Stimulated activated naive CD8-positive, alpha-beta T cell treated with anti-CD3 and anti-CD28 coated beads, Interleukin-15, Interleukin-2, amounts not matched to agents 100 ng/mL and 50 ng/mL, for 24 hours (primary cell): ENCODE measurements at regions not wholly inside any gene's neighbourhood (a gene's known extent, or its start where the extent isn't known, plus 50 kb on each side); places are given as distances from the start of the nearest gene placed in this dataset.
"Not testable (repeated sequence)": the region's sequence is repeated elsewhere in the genome, so short reads cannot be mapped to it uniquely, and the experiment has no call there.

Experiments
- H3K27ac Mint-ChIP-seq: one replicate; pipeline ENCODE4 v1.8.0; 2021; ENCODE audit warnings: mild to moderate bottlenecking, mixed read lengths
- H3K27me3 Mint-ChIP-seq: one replicate; pipeline ENCODE4 v1.8.0; 2021; ENCODE audit warnings: mixed read lengths
- H3K36me3 Mint-ChIP-seq: one replicate; pipeline ENCODE4 v1.8.0; 2021; ENCODE audit warnings: low read depth, mixed read lengths
- H3K4me1 Mint-ChIP-seq: one replicate; pipeline ENCODE4 v1.8.0; 2021; ENCODE audit warnings: low read depth, mixed read lengths
- H3K4me3 Mint-ChIP-seq: one replicate; pipeline ENCODE4 v1.8.0; 2021; ENCODE audit warnings: mild to moderate bottlenecking, mixed read lengths
- H3K9me3 Mint-ChIP-seq: one replicate; pipeline ENCODE4 v1.8.0; 2021; ENCODE audit warnings: mixed read lengths

DNA sequence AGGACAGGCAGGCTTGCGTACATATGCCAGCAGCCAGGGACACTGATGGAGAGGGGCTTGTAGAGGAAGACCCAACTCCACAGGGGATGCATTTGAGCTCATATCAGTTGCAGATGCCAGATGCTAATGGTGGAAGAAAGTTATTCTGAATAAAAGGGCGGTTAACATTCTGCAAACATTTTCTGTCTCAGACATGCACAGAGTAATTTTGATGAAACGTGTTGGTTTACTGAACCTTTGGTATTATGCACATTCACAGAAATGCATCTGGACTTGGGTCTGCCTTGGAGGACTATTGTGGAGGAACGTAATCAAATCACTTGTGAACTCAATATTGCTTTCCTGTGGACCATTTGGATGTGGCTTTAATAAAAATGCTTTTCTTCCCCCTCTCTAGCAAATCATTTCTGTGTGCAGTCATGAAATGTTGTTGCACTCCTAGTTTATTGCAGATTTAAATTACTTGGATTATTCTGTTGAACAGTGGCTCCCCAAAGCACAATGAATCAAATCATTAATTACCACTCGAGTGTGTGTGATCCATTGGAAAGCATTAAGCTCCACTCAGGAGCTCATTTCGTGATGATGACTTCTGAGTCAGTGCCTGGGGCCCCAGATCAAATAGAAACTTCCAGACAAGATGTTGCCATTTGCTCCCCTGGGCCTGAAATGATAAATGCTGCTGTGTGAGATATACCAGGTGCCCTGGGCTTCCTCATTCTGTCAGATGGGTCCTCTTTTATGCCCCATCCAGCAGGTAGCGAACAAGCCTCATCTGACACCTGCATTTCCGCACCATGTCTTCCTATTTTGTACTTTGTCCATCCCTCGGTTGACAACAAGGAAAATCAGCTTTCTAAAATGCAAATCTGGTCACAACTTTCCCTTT lies 697.0 kb upstream of the HS6ST1 start:
- Mint-ChIP-seq H3K36me3 (no peaks in the 10 kb centered on the region), H3K4me1 (no peaks in the 10 kb centered on the region), H3K27me3 (no peaks in the 10 kb centered on the region), H3K27ac (no peak overlapping the region), H3K9me3 (no peaks in the 10 kb centered on the region), H3K4me3 (no peak overlapping the region)

GRCh38 chr2:129016972-129017371 lies 698.3 kb upstream of the HS6ST1 start:
- no peak overlapping the region for H3K27ac Mint-ChIP-seq
- H3K4me1 Mint-ChIP-seq: no peaks in the 10 kb centered on the region
- H3K36me3 Mint-ChIP-seq: no peaks in the 10 kb centered on the region
- no peaks in the 10 kb centered on the region for H3K9me3 Mint-ChIP-seq
- no peak overlapping the region for H3K4me3 Mint-ChIP-seq
- no peaks in the 10 kb centered on the region for H3K27me3 Mint-ChIP-seq

GRCh38 chr2:129024796-129025195 lies 706.1 kb upstream of the HS6ST1 start:
- no peaks in the 10 kb centered on the region for H3K27me3 Mint-ChIP-seq
- H3K9me3 Mint-ChIP-seq: no peaks in the 10 kb centered on the region
- no peak overlapping the region for H3K4me3 Mint-ChIP-seq
- no peak overlapping the region for H3K27ac Mint-ChIP-seq
- H3K36me3 Mint-ChIP-seq: no peaks in the 10 kb centered on the region
- no peaks in the 10 kb centered on the region for H3K4me1 Mint-ChIP-seq

- H3K4me1 Mint-ChIP-seq: no peaks in the 10 kb centered on the region
- H3K9me3 Mint-ChIP-seq: no peaks in the 10 kb centered on the region
- no peaks in the 10 kb centered on the region for H3K36me3 Mint-ChIP-seq
- no peaks in the 10 kb centered on the region for H3K27me3 Mint-ChIP-seq
- no peak overlapping the region for H3K27ac Mint-ChIP-seq
- no peak overlapping the region for H3K4me3 Mint-ChIP-seq
Observed at GRCh38 chr2:129035992-129036391, 717.3 kb upstream of the HS6ST1 start.

DNA sequence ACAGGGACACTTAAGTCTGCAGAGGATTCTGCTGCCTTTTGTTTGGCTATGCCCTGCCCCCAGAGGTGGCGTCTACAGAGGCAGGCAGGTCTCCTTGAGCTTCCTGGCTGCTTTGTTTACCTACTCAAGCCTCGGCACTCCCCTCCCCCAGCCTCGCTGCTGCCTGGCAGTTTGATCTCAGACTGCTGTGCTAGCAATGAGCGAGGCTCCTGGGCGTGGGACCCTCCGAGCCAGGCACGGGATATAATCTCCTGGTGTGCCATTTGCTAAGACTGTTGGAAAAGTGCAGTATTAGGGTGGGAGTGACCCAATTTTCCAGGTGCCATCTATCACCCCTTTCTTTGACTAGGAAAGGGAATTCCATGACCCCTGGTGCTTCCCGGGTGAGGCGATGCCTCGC lies 725.0 kb upstream of the HS6ST1 start:
- H3K27me3 Mint-ChIP-seq, H3K9me3 Mint-ChIP-seq, H3K4me1 Mint-ChIP-seq, H3K4me3 Mint-ChIP-seq, H3K36me3 Mint-ChIP-seq, H3K27ac Mint-ChIP-seq: not testable (repeated sequence)

- not testable (repeated sequence) for H3K27ac Mint-ChIP-seq, H3K4me3 Mint-ChIP-seq, H3K27me3 Mint-ChIP-seq, H3K4me1 Mint-ChIP-seq, H3K36me3 Mint-ChIP-seq, H3K9me3 Mint-ChIP-seq
Observed at GRCh38 chr2:129046475-129046874, 727.8 kb upstream of the HS6ST1 start.

GRCh38 chr2:129050101-129050500 lies 731.4 kb upstream of the HS6ST1 start:
- no peaks in the 10 kb centered on the region for H3K36me3 Mint-ChIP-seq
- no peaks in the 10 kb centered on the region for H3K4me1 Mint-ChIP-seq
- H3K27ac Mint-ChIP-seq: no peak overlapping the region
- H3K27me3 Mint-ChIP-seq: no peaks in the 10 kb centered on the region
- H3K4me3 Mint-ChIP-seq: no peak overlapping the region
- no peaks in the 10 kb centered on the region for H3K9me3 Mint-ChIP-seq

DNA sequence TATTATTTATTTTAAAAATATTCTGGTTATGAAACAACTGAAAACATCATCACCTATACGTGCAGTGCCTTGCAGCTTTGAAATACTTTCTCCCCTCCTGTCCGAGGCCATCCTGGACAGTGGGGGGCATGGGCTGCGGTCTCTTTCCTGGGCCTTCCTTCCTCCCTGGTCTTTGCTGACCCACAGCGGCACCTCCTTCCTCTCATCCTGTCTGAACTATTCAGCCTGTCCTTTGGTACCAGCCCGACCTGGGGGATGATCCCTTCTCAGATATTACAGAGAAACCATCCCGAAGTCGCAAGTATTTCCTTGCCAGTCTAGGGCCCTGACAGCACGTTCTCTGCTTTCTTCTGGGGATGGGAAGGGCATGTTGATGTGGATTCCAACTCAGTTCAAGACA lies 736.6 kb upstream of the HS6ST1 start:
- H3K27me3 Mint-ChIP-seq: no peaks in the 10 kb centered on the region
- no peaks in the 10 kb centered on the region for H3K9me3 Mint-ChIP-seq
- no peak overlapping the region for H3K27ac Mint-ChIP-seq
- H3K36me3 Mint-ChIP-seq: no peaks in the 10 kb centered on the region
- no peak overlapping the region for H3K4me3 Mint-ChIP-seq
- no peaks in the 10 kb centered on the region for H3K4me1 Mint-ChIP-seq

DNA sequence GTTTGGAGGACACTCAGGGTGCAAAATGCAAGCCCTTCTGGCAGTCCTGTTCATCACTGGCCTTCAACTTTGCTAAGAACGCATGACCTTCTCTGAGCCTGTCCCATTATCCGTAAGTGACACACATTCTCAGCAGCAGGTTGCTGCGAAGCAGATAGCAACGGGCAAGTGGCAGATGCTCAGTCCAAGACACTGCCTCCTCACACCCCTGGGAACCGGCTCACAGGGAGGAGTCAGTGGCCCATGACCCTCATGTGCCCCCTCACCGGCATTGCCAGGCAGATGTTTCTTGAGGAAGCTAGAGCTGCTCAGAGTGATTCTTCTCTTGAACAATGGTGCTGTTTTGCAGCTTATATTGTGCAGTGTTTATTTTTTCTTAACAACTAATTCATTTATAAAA lies 737.2 kb upstream of the HS6ST1 start:
- H3K4me3 Mint-ChIP-seq: no peak overlapping the region

DNA sequence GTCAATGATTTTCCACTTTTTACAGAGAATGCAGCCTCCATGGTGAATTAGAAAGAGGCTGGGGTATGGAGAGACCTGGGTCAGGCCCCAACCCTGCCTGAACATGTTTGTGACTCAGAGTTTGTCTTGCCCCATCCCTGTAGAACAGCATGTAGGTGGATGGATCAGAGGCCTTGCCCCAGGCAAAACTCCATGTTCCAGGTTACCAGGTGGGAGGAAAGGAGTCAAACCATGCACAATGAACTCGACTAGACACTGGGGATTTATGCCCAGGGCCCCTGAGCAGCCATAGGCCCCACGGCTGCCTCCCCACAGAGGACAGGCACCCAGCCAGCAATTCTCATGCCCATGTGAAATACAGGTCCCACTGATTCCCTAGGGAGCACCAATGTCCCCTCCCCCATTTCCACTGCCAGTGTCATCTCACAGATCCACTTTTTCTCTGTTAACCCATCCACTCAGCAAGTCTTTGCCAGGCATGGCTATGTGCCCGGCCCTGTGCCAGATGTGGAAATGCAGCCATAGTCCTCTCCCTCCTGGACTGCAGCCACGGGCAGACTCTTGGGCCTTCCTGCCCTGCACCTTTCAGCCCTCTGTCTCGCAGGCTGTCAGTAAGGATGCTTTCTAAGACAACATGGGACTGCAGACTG lies 737.8 kb upstream of the HS6ST1 start:
- H3K4me3 Mint-ChIP-seq: no peak overlapping the region
- H3K36me3 Mint-ChIP-seq: no peaks in the 10 kb centered on the region
- H3K4me1 Mint-ChIP-seq: no peaks in the 10 kb centered on the region
- H3K27ac Mint-ChIP-seq: no peak overlapping the region
- H3K9me3 Mint-ChIP-seq: no peaks in the 10 kb centered on the region
- H3K27me3 Mint-ChIP-seq: no peaks in the 10 kb centered on the region

More for the DNA sequence above, 737.2 kb upstream of the HS6ST1 start:
- Mint-ChIP-seq H3K4me1 (no peaks in the 10 kb centered on the region), H3K27me3 (no peaks in the 10 kb centered on the region), H3K36me3 (no peaks in the 10 kb centered on the region), H3K27ac (no peak overlapping the region), H3K9me3 (no peaks in the 10 kb centered on the region)

- Mint-ChIP-seq H3K4me1 (no peaks in the 10 kb centered on the region), H3K4me3 (no peak overlapping the region), H3K36me3 (no peaks in the 10 kb centered on the region), H3K9me3 (no peaks in the 10 kb centered on the region), H3K27me3 (no peaks in the 10 kb centered on the region), H3K27ac (no peak overlapping the region)
Observed at GRCh38 chr2:129056959-129057317, 738.3 kb upstream of the HS6ST1 start.

DNA sequence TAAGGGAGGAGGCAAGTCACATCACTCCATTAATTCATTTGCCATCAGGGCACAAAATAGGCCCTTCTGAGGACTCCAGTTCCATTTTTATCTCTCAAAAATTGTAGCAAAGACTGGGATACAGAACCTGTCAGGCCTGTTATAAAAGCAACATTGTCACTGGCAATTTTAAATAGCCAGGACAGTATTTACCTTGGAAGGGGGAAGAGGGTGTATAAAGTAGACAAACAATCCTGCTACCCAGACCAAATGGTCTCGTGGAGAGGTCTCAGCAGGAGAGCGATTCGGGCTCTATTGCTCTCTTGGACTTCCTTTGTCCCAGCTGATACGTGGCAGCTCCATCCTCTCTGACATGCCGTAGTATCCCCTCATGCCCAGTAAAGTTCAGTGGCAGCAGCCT lies 740.3 kb upstream of the HS6ST1 start:
- H3K27ac Mint-ChIP-seq: no peak overlapping the region
- no peaks in the 10 kb centered on the region for H3K27me3 Mint-ChIP-seq
- H3K9me3 Mint-ChIP-seq: no peaks in the 10 kb centered on the region
- no peaks in the 10 kb centered on the region for H3K4me1 Mint-ChIP-seq
- H3K4me3 Mint-ChIP-seq: no peak overlapping the region
- no peaks in the 10 kb centered on the region for H3K36me3 Mint-ChIP-seq

DNA sequence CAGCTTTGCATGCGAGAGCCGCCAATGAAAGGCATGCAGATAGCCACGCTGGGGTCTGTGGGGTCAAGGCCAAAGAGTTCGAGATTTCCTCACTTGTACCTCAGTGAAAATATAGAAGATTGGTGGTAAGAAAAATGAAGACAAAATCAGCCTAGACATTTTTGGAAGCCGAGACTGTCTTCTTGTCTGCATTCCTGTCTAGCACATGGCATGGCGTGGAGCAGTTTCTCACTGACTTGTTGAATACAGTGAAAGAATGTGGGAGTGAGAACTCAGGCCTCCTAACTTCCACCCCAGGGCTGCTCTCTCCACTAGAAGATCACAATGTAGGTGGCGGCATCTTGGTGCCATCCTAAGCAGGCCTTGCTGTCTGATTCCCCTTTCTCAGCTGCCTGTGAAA lies 740.8 kb upstream of the HS6ST1 start:
- Mint-ChIP-seq H3K27me3 (no peaks in the 10 kb centered on the region), H3K36me3 (no peaks in the 10 kb centered on the region), H3K9me3 (no peaks in the 10 kb centered on the region), H3K27ac (no peak overlapping the region), H3K4me3 (no peak overlapping the region), H3K4me1 (no peaks in the 10 kb centered on the region)

DNA sequence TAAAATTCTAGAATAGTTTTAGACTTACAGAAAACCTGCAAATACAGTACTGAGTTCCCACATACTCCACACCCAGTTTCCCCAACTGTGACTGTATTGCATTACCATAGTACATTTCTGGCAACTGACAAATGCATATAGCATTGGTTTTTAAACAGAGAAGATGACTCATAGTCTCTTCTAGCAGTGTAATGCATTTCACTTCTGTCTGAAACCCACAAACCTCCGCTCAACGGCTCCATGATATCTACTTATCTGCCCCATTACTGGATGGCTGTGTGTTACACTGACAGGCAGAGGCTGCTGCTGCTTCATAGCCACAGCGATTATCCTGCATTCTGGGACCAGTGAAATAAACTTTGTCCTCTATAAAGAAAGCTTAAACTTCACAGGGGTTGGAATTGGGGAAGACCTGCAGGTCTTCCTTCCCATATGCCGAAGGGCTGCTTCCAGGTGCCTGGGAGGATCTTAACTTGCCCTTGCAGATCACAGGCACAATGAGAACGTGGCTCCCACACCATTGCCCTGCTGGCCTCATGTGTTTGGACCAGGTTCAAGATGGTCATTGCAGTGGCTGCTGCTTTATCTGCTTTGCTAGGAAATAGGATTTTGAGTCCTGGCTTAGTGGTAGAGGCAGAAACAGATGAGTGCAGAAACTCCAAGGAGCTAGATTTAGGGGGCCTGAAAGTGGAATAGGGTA lies 742.6 kb upstream of the HS6ST1 start:
- H3K4me3 Mint-ChIP-seq: no peak overlapping the region
- no peak overlapping the region for H3K27ac Mint-ChIP-seq
- no peaks in the 10 kb centered on the region for H3K4me1 Mint-ChIP-seq
- no peaks in the 10 kb centered on the region for H3K36me3 Mint-ChIP-seq
- H3K27me3 Mint-ChIP-seq: no peaks in the 10 kb centered on the region
- no peaks in the 10 kb centered on the region for H3K9me3 Mint-ChIP-seq

DNA sequence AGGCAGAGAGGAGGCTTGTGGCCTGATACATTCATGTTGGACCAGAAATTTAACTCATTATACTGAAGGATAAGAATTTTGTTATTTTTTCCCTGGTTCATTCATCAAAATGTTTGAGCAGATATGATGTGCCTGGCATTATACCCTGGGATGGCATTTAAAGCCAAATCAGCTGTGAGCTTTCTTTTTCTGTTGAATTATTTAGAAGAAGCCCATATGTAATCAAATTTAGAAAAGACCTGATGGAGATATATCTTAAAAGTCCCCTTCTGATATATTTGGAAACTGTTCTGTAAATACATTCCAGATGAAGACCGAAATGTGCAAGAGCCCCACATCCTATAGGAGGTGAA lies 743.1 kb upstream of the HS6ST1 start:
- Mint-ChIP-seq H3K36me3 (no peaks in the 10 kb centered on the region), H3K9me3 (no peaks in the 10 kb centered on the region), H3K4me3 (no peak overlapping the region), H3K27me3 (no peaks in the 10 kb centered on the region), H3K27ac (no peak overlapping the region), H3K4me1 (no peaks in the 10 kb centered on the region)
